Cardiac fibroblast (primary cell): ENCODE measurements at regions not wholly inside any gene's neighbourhood (a gene's known extent, or its start where the extent isn't known, plus 50 kb on each side); places are given as distances from the start of the nearest gene placed in this dataset.

ENCODE experiments used
- DNase-seq, 2 donors: peaks; one replicate each; pipeline versions ENCODE4 v3.0.0 to v3.0.0-alpha.2; 2010; ENCODE audit warnings: low read depth in 2 of 2
- H3K4me3 ChIP-seq, 2 donors: replicated peaks in 1 of 2; 1 replicate in 1 of 2; 2 replicates in 1 of 2; pipeline ENCODE4 v1.5.1; 2011; ENCODE audit warnings: low read depth in 2 of 2, low read length in 2 of 2, mild to moderate bottlenecking in 2 of 2, moderate library complexity in 1 of 2
- TF ChIP-seq, protein P1 (sequence below): IDR thresholded peaks from one replicate; pipeline ENCODE4 v1.5.1; 2011; ENCODE audit warnings: low read depth, mild to moderate bottlenecking, low read length, inconsistent platforms

- no peak for DNase-seq
- TF ChIP-seq, protein P1, sequence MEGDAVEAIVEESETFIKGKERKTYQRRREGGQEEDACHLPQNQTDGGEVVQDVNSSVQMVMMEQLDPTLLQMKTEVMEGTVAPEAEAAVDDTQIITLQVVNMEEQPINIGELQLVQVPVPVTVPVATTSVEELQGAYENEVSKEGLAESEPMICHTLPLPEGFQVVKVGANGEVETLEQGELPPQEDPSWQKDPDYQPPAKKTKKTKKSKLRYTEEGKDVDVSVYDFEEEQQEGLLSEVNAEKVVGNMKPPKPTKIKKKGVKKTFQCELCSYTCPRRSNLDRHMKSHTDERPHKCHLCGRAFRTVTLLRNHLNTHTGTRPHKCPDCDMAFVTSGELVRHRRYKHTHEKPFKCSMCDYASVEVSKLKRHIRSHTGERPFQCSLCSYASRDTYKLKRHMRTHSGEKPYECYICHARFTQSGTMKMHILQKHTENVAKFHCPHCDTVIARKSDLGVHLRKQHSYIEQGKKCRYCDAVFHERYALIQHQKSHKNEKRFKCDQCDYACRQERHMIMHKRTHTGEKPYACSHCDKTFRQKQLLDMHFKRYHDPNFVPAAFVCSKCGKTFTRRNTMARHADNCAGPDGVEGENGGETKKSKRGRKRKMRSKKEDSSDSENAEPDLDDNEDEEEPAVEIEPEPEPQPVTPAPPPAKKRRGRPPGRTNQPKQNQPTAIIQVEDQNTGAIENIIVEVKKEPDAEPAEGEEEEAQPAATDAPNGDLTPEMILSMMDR = no peak
Observed at GRCh38 chr2:18828296-18828695, 238.9 kb upstream of the NT5C1B start.

DNA sequence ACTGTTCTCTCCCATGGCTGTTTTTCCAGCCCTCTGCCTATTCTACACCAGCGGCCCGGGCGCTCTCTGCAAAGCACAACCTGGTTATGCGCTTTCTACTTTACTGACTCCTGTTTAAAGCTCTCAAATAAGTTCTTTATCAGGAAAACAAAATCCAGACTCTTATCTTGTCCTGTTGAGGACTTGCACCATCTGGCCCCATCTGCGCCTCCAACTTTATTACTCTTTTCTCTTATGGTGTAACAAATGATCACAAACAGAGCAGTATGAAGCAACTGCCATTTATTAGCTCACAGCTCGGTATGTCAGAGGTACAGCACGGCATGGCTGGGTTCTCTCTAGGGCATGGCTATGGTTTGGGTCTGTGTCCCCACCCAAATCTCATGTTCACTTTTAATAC, 236.5 kb upstream of the NT5C1B start:
- no peak overlapping the region for H3K4me3 ChIP-seq
- no peak for DNase-seq
- TF ChIP-seq, protein P1 = no peak

More at GRCh38 chr2:18828296-18828695, 238.9 kb upstream of the NT5C1B start:
- no peak overlapping the region for H3K4me3 ChIP-seq

GRCh38 chr2:18824915-18825314, 235.5 kb upstream of the NT5C1B start:
- TF ChIP-seq, protein P1 = no peak
- H3K4me3 ChIP-seq = no peak overlapping the region
- DNase-seq = no peak

- DNase-seq = no peak
- TF ChIP-seq, protein P1 = no peak
Observed at GRCh38 chr2:18824325-18824790, 235.0 kb upstream of the NT5C1B start.

GRCh38 chr2:18821431-18821830, 232.1 kb upstream of the NT5C1B start:
- TF ChIP-seq, protein P1 = no peak
- no peak for DNase-seq
- no peak overlapping the region for H3K4me3 ChIP-seq

More at GRCh38 chr2:18824325-18824790, 235.0 kb upstream of the NT5C1B start:
- H3K4me3 ChIP-seq = no peak overlapping the region

- DNase-seq = no peak
- TF ChIP-seq, protein P1 = no peak
- H3K4me3 ChIP-seq = no peak overlapping the region
Observed at GRCh38 chr2:18820966-18821365, 231.6 kb upstream of the NT5C1B start.

- no peak overlapping the region for H3K4me3 ChIP-seq
- DNase-seq = no peak
- TF ChIP-seq, protein P1 = no peak
Observed at GRCh38 chr2:18819566-18819965, 230.2 kb upstream of the NT5C1B start.
